Lower leg skin (tissue), 4 donors: ENCODE measurements at regions not wholly inside any gene's neighbourhood (a gene's known extent, or its start where the extent isn't known, plus 50 kb on each side); places are given as distances from the start of the nearest gene placed in this dataset.

ENCODE experiments used
- DNase-seq, 2 donors: peaks; one replicate each; pipeline ENCODE4 v3.0.0-alpha.2; 2019; ENCODE audit warnings: low spot score in 2 of 2
- H3K4me3 ChIP-seq: fragments of 200-600 bp; sonication (generic); 2 replicates; pipeline ENCODE4 v1.5.1; 2017; ENCODE audit warnings: mild to moderate bottlenecking, low read depth; ENCODE audit not compliant: poor library complexity, severe bottlenecking
- POLR2A ChIP-seq, 2 donors: fragments of 450-650 bp; IDR thresholded peaks; one replicate each; pipeline ENCODE4 v1.6.1; 2016 to 2017; ENCODE audit warnings: antibody characterized with exemption in 2 of 2, mild to moderate bottlenecking in 1 of 2, moderate library complexity in 1 of 2
- WGBS, 2 donors: methylation state at CpG; one replicate each; pipeline ENCODE4 v1.1.5; 2018; 5-methylcytosine and 5-hydroxymethylcytosine counted together
- intact Hi-C: fragments of 100-400 bp; cut with DNase I; formaldehyde crosslinking; loops from one replicate; pipeline ENCODE4 v1.15.0; 2023; ENCODE audit warnings: low total_unique reads
- TF ChIP-seq, protein P1 (sequence below), 3 donors: fragments of 450-650 bp; IDR thresholded peaks; one replicate each; pipeline ENCODE4 v1.5.1; 2016; ENCODE audit warnings: antibody characterized with exemption in 3 of 3, mild to moderate bottlenecking in 3 of 3, moderate library complexity in 2 of 3

DNA sequence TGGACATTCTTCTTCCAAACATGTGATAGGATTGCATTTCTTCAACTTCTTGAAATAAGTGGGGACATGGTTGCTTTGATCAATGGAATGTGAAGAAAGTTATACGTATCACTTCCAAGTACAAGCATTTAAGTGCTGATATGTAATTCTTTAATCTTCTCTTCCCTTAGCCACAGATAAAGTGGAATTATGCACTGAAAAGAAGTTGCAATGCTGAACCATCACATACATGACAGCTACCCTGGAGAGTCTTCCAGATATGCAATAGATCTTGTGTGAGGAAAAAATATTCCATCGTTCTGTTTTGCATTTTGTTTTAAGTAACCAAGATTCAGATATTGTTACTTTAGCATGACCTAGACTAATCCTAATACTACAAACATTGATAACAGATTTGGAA is 674.3 kb downstream of the NSUN3 start:
- DNase-seq: no peak
- intact Hi-C loops: no loop called here
- no peak for TF ChIP-seq POLR2A (IDR thresholded peaks at IDR 0.05)
- TF ChIP-seq, protein P1, sequence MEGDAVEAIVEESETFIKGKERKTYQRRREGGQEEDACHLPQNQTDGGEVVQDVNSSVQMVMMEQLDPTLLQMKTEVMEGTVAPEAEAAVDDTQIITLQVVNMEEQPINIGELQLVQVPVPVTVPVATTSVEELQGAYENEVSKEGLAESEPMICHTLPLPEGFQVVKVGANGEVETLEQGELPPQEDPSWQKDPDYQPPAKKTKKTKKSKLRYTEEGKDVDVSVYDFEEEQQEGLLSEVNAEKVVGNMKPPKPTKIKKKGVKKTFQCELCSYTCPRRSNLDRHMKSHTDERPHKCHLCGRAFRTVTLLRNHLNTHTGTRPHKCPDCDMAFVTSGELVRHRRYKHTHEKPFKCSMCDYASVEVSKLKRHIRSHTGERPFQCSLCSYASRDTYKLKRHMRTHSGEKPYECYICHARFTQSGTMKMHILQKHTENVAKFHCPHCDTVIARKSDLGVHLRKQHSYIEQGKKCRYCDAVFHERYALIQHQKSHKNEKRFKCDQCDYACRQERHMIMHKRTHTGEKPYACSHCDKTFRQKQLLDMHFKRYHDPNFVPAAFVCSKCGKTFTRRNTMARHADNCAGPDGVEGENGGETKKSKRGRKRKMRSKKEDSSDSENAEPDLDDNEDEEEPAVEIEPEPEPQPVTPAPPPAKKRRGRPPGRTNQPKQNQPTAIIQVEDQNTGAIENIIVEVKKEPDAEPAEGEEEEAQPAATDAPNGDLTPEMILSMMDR (IDR thresholded peaks at IDR 0.05): no peak
- no peak overlapping the region for H3K4me3 ChIP-seq
- WGBS, 2 donors: 75 to 79% methylated on average over 2 of the region's 2 CpGs

DNA sequence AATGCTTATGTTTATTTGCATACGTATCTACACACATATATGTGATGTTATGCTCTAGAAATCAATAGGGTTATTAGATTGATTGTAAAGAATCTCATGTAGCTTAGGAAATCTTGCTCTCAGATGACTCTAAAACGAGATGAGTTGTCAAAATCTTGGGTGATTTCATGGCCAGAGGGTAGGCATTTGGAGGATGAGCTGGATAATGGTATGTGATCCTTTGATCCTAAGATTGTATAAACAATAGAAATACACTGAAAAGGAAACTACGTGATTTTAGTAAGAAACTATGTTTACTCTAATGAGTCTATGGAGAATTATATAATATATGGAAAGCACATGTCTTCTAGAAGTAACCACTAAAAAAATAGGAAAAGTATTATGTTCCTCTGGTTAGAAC is 676.6 kb downstream of the NSUN3 start:
- TF ChIP-seq POLR2A (IDR thresholded peaks at IDR 0.05): no peak
- TF ChIP-seq, protein P1 (IDR thresholded peaks at IDR 0.05): no peak
- no peak overlapping the region for H3K4me3 ChIP-seq
- no peak for DNase-seq
- intact Hi-C loops: no loop called here
- WGBS, 2 donors: 47 to 51% methylated on average over 3 of the region's 3 CpGs

GRCh38 chr3:94758751-94759150 is 695.9 kb downstream of the NSUN3 start:
- no peak for DNase-seq
- TF ChIP-seq, protein P1 (IDR thresholded peaks at IDR 0.05): no peak
- TF ChIP-seq POLR2A (IDR thresholded peaks at IDR 0.05): no peak
- intact Hi-C loops: no loop called here
- H3K4me3 ChIP-seq: no peak overlapping the region
- WGBS, 2 donors: 66 to 69% methylated on average over 5 of the region's 5 CpGs

DNA sequence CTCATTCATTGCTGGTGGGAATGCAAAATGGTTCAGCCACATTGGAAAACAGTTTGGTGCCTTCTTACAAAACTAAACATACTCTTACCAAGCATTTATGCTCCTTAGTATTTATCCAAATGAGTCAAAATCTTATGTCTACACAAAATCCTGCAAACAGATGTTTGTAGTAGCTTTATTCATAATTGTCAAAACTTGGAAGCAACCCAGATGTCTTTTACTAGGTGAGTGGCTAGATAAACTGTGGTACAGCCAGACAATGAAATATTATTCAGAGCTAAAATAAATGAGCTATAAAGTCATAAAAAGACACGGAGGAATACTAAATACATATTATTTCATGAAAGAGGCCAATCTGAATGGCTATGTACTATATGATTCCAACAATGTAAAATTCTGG is 709.5 kb downstream of the NSUN3 start:
- DNase-seq: no peak
- no peak overlapping the region for H3K4me3 ChIP-seq
- TF ChIP-seq, protein P1 (IDR thresholded peaks at IDR 0.05): no peak
- TF ChIP-seq POLR2A (IDR thresholded peaks at IDR 0.05): no peak
- WGBS, 2 donors: 68 to 71% methylated on average over 1 of the region's 1 CpG
- intact Hi-C loops: no loop called here

GRCh38 chr3:94775746-94776145 is 712.9 kb downstream of the NSUN3 start:
- H3K4me3 ChIP-seq: no peak overlapping the region
- intact Hi-C loops: no loop called here
- 67 to 71% methylated on average over 2 of the region's 2 CpGs for WGBS, 2 donors
- no peak for DNase-seq
- TF ChIP-seq, protein P1 (IDR thresholded peaks at IDR 0.05): no peak
- no peak for TF ChIP-seq POLR2A (IDR thresholded peaks at IDR 0.05)

DNA sequence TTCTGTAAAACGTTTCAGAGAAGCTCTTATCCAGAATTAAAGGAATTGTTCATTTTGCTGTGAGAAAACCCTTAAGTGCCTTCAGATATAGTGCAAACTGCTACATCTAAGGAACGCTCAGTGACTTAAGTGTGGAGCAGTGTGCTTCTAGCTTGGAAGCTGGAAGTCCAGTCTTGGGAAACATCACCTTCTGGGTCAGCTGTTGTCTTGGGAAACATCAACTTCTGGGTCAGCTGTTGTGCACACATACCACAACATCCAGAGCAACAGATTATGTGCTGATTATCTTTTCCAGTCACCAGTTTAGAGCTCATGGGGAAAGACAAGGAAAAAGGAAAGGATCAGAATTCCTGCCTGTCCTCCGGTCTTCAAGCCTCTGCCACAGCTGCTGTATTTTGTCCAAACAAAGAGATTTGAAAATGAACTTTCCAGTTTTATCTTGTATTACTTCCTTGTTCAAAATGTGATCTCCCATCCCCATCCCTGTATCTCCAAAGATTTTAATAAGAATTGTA is 713.6 kb downstream of the NSUN3 start:
- WGBS, 2 donors: 76 to 80% methylated on average over 3 of the region's 3 CpGs
- TF ChIP-seq, protein P1 (IDR thresholded peaks at IDR 0.05): no peak
- TF ChIP-seq POLR2A (IDR thresholded peaks at IDR 0.05): no peak
- intact Hi-C loops: no loop called here
- DNase-seq: no peak
- no peak overlapping the region for H3K4me3 ChIP-seq
